ENCODE measurements at regions not wholly inside any gene's neighbourhood (a gene's known extent, or its start where the extent isn't known, plus 50 kb on each side); places are given as distances from the start of the nearest gene placed in this dataset.

DNA sequence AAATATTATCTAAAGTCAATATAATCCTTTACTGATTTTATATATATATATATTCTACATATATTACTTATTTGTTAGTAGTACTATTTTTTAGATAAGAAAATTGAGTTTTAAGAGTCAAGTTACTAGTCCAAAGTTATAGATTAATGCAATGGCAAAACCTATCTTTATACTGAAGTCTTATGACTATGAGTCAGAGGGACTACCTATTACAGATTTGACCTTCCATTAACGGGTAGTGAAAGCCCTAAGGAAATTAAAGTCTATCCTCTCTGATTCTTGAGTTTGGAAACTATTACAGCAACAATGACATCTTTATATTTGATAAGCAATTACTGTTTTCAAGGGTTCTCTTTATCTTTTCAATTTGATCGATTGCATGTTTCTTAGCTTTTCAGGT is 315.8 kb downstream of the CASP12 start:
- no peak for DNase-seq

- no peak for DNase-seq
Observed at GRCh38 chr11:104581246-104581980, 316.8 kb downstream of the CASP12 start.

DNA sequence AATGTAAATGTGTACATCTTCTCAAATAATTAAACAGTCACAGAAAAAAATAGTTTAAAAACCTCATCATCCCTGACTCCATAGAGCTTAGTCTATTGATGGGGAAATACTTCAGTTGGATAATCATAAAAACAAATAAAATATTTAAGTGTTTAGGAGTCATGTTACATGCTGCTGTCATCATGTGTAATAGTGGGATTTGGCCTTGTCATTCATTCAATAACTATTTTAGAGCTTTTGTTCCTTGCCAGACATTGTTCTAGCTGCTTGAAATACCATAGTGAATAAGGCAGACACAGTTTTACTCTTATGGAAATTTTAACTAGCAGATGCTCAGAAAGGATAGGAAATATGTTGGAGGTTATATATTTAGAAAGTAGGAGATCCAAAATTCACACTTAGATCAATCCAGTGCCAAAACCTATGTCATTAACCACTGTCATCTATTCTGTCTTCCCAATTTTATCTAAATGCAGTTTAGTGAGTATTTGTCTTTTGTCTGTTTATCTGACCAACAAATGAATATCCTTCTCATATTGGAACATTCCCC is 324.7 kb downstream of the CASP12 start:
- no peak for DNase-seq

- no peak for DNase-seq
Observed at GRCh38 chr11:104572279-104572678, 326.0 kb downstream of the CASP12 start.

GRCh38 chr11:104570078-104570701 is 328.1 kb downstream of the CASP12 start:
- DNase-seq: no peak

GRCh38 chr11:104565583-104565961 is 332.7 kb downstream of the CASP12 start:
- no peak for DNase-seq

DNA sequence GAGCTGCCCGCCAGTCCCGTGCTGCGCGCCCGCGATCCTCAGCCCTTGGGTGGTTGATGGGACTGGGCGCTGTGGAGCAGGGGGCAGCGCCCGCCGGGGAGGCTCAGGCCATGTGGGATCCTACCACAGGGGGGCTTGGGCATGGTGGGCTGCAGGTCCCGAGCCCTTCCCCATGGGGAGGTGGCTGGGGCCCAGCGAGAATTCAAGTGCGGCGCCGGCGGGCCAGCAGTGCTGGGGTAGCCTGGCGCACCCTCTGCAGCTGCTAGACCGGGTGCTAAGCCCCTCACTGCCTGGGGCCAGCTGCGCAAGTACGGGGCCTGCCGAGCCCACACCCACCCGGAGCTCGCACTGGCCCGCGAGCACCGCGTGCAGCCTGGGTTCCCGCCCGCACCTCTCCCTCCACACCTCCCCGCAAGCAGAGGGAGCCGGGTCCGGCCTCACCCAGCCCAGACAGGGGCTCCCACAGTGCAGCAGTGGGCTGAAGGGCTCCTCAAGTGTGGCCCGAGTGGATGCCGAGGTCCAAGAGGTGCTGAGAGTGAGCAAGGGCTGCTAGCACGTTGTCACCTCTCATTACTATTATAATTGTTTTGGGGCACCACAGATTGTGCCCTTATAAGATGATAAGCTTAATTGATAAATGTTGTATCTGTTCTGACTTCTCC is 333.2 kb downstream of the CASP12 start:
- no peak for DNase-seq

GRCh38 chr11:104556606-104557301 is 341.5 kb downstream of the CASP12 start:
- no peak for DNase-seq

DNA sequence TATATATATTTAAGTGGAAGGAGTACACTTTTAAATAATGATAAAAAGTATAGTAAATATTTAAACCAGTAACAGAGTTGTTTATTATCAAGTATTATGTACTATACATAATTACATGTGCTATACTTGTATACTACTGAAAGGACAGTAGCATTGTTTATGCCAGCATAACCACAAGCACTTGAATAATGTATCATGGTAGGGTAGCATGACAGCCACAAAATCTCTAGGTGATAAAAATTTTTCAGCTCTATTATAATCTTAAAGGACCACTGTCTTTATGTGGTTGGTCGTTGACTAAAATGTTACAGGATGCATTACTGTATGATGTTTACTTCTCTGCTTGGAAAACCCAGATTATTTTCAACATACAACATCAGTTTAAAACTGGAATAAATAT is 349.2 kb downstream of the CASP12 start:
- no peak for DNase-seq

GRCh38 chr11:104547996-104548661 is 350.1 kb downstream of the CASP12 start:
- DNase-seq: no peak

- DNase-seq: no peak
Observed at GRCh38 chr11:104546501-104546900, 351.8 kb downstream of the CASP12 start.

GRCh38 chr11:104541701-104542100 is 356.6 kb downstream of the CASP12 start:
- no peak for DNase-seq

DNA sequence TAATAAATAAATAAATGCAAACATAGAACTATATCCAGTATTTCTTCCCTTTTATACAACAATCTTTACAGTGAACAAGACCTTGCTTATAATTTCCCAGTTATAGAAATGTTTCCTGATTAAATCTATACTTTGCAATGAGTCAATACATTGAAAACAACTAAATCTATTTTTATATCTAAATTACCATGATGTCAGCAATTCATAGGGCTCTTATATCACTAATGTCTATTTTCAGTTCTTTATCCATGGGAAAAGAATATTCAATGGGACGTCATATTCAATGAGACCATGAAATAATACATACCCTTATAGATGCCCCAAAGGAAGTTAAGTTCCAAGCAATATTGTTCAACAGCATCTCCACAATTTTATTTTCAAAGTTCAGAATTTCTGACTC is 359.9 kb downstream of the CASP12 start:
- no peak for DNase-seq

DNA sequence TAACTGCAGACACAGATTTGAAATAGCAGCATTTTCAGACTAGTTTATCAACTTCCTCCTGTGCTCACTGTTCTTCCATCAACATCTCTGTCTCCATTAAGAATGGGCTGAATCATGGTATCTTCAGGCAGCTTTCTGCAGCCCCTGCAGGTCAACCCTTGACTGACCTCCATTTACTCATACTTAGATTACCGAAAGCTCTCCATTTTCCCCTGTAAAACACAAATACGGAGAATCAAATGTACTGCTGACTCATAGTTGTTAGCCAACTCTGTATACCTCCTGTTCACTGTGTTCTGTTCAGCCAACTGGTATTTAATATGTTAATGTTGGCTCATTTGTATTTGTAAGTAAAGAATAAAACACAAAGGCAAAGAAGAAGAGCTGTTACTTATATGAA is 364.0 kb downstream of the CASP12 start:
- DNase-seq: no peak

GRCh38 chr11:104531894-104532293 is 366.4 kb downstream of the CASP12 start:
- no peak for DNase-seq

GRCh38 chr11:104531075-104531474 is 367.1 kb upstream of the PDGFD start:
- DNase-seq: peak; percentile 4

- DNase-seq: no peak
Observed at GRCh38 chr11:104529906-104530305, 366.0 kb upstream of the PDGFD start.

- no peak for DNase-seq
Observed at GRCh38 chr11:104529213-104529612, 365.3 kb upstream of the PDGFD start.

- DNase-seq: no peak
Observed at GRCh38 chr11:104526006-104526405, 362.1 kb upstream of the PDGFD start.

DNA sequence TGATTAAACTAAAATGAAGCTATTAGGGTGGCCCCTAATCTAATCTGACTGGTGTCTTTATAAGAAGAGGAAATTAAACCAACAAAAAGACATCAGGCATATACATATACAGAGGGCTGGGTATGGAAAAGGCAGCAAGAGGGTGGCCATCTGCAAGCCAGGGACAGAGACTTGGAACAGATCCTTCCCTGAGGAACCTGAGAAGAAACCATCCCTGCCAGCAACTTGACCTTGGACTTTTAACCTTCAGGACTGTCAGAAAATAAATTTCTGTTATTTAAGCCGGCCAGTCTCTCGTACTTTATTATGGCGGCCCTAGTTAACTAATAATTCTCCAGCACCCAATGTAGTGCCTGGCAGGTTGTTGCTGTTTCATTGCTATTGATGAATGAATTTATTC is 361.5 kb upstream of the PDGFD start:
- DNase-seq: no peak

DNA sequence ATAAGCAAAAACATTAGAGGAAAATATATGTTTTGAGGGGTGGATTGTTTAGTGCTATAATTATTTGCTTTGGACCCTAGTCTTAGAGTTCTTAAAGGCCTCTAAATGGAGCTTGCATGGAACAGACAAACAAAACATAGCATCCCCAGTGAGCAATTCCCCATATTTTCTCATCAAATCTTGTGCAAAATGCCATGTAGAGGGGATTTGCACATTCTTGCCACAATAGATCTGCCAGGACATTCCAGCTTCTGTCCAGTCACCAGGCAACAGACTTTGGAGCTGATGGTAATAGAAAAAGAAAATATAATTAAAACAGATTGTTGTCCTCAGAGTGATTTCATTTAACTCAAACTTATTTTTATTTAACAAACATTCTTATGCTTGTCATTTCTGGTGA is 360.3 kb upstream of the PDGFD start:
- no peak for DNase-seq

- DNase-seq: no peak
Observed at GRCh38 chr11:104523611-104524010, 359.7 kb upstream of the PDGFD start.

DNA sequence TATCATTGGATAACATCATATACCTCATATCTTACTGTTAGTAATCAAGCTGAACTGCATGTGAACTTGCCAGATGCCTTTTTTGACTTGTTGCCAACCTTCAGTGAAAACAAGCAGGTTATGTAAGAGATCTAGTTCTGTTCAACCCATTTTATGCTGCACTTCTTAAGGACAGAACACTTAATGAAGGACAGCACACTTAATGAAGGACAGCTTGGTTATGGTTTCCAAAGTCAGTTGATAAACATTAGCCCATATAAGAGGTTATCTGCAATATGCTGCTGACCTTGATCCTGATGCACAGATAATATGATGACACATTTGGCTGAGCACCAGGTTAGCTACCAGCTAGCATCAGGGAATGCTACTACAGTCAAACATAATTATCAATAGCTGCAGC is 358.7 kb upstream of the PDGFD start:
- DNase-seq: no peak

Data from stimulated activated CD4-positive, alpha-beta T cell treated with anti-CD3 and anti-CD28 coated beads, Interleukin-4, amount 100 ng/mL, for 24 hours (primary cell).